Epithelial cell of esophagus (primary cell): ENCODE measurements at regions not wholly inside any gene's neighbourhood (a gene's known extent, or its start where the extent isn't known, plus 50 kb on each side); places are given as distances from the start of the nearest gene placed in this dataset.

Experiments
- DNase-seq: peaks from one replicate; pipeline ENCODE4 v3.0.0; 2010; ENCODE audit warnings: low read depth
- H3K4me3 ChIP-seq: 2 replicates; pipeline ENCODE4 v1.5.1; 2011; ENCODE audit warnings: mild to moderate bottlenecking, low read length, control low read depth
- TF ChIP-seq, protein P1 (sequence below): IDR thresholded peaks from 2 replicates; pipeline ENCODE4 v1.5.1; 2011; ENCODE audit warnings: low read depth, mild to moderate bottlenecking, low read length, control low read depth, inconsistent platforms; ENCODE audit not compliant: insufficient read depth; ENCODE audit errors: missing control alignments

DNA sequence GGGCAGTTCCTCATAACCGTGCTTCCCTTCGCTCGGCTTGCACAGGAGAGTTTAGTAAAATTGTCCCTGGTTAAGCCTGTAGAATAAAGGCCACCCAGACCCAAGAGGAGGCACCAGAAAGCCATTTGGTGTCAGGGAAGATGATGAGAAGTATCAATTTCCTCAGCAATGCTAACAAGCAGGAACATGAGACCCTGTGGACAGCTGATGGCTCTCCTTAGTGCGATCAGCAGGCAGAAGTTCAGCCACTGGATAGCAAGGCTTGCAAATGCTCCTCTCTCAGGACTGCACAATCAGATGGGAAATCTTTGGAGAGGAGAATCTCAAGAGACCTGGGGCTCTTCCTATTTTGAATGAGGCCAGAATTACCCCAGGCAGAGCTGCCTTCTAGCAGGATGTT, 261.1 kb upstream of the DYNLRB2 start:
- TF ChIP-seq, protein P1, sequence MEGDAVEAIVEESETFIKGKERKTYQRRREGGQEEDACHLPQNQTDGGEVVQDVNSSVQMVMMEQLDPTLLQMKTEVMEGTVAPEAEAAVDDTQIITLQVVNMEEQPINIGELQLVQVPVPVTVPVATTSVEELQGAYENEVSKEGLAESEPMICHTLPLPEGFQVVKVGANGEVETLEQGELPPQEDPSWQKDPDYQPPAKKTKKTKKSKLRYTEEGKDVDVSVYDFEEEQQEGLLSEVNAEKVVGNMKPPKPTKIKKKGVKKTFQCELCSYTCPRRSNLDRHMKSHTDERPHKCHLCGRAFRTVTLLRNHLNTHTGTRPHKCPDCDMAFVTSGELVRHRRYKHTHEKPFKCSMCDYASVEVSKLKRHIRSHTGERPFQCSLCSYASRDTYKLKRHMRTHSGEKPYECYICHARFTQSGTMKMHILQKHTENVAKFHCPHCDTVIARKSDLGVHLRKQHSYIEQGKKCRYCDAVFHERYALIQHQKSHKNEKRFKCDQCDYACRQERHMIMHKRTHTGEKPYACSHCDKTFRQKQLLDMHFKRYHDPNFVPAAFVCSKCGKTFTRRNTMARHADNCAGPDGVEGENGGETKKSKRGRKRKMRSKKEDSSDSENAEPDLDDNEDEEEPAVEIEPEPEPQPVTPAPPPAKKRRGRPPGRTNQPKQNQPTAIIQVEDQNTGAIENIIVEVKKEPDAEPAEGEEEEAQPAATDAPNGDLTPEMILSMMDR = no peak
- no peak for DNase-seq
- no peak overlapping the region for H3K4me3 ChIP-seq

DNA sequence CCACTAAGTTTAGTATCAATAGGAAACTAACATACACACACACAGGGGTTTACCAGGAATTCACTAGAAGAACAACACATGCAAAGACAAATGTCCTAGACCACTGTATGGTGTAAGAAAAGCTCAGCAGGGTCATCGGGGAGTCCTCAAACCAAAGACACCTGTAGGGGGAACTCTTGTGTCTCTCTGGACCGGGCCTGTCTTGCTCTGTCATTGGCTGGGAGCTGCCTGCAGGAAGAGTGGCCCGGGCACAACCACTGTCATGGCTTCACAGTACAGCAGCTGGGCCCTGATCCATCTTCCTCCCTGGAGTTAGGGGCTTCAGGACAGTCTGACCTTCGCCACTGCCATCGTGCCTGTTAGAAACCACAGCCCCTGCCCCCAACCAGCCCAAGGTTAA, 263.6 kb upstream of the DYNLRB2 start:
- DNase-seq = no peak
- TF ChIP-seq, protein P1 = no peak

DNA sequence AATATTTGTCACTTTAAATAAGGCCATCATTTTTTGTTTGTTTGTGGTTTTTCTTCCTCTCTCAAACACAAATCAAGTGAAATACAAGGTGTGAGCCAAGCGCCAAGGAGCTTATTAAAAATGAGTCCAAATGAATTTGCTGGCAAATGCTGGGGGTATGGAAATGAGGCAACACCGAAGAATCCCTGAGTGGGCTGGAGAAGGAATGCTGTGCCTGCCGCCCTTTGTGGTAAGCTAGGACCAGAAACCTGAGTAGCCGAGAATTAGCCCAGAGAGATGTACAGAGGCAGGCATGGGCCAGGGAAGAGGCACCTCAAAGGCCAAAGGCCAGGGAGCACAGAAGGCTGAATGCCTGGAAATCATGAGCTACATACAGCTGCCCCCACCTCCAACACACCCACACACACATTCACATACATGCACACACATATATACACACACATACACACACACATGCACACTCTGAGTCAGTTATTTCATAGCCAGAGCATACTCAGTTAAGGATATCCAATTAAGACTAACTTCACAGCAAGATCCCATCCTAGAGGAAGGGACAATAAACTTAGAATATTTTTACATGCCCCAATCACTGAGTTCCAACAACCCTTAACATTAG, 266.1 kb upstream of the DYNLRB2 start:
- TF ChIP-seq, protein P1 = no peak
- H3K4me3 ChIP-seq = no peak overlapping the region
- DNase-seq = peak; percentile 82

More for the DNA sequence above, 263.6 kb upstream of the DYNLRB2 start:
- H3K4me3 ChIP-seq = no peak overlapping the region

DNA sequence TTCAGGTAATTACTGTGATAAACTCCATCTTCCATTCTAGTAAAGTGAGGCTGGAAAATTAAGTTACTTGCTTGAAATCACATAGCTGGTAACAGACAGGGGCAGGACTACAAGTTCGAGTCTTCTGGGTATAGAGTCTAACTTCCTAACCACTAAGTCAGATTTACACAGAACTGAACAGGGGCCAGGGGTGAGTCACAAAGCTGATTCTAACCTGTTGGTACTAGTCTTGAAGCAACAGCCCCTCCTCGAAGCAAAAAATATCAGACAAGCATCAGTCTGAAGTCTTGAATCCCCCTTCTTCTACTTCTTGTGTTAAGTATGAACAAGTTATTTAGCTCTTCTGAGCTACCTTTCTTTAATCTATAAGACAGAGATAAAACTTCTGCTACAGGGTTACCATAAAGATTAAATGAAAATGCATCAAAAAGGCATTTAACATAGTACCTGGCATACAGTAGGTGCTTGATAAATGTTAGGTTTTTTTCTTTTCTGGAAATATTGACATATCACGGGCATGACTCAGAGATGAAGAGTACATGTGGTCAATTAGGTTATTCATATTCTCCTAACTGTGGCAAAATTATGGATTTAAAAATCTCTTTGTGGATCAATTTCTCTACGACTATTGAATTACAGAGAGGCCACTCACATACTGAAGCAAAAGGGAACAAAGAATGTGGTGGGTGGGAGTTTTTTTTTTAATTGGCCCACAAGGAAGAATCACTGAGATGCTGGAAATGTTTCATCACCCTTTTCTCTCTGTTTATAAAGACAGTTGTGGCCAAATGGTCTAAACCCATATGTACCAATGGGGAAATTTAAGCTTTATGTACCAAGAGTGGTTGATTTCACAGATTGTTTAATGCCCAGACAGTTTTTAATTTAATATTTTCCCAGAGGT, 266.9 kb upstream of the DYNLRB2 start:
- H3K4me3 ChIP-seq = no peak overlapping the region
- TF ChIP-seq, protein P1 = no peak
- peak; percentile 90 for DNase-seq

DNA sequence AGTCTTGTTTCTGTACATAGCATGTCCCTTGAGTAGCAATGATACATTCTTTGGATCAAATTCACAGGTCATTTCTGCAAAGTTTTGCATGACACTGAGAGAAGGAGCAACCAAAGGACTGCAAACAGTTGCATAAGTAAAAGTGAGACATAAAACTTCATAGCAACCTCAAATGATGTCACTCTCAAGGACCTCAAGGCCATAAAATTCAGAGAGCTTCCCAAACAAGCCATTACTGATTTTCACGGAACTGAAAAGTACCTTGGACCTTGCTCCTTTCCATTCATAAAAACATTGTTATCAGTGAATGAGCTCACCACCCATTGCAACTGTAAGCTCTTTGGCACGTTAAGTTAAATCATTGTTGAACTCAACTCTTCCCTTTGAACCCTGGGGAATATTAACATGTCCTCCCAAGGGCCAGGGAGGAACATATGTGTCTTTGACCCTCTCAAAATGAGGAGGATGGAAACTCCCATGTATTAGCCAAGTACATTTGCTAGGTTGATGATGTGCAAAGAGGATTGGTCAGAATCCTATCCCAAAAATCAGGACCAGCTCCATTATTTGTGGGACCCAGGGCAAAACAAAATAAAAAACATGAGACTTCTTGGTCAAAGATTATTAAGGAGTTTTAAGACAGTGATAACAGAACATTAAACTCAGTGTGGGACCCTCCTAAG, 275.0 kb upstream of the DYNLRB2 start:
- H3K4me3 ChIP-seq = no peak overlapping the region
- no peak for DNase-seq
- TF ChIP-seq, protein P1 = no peak

DNA sequence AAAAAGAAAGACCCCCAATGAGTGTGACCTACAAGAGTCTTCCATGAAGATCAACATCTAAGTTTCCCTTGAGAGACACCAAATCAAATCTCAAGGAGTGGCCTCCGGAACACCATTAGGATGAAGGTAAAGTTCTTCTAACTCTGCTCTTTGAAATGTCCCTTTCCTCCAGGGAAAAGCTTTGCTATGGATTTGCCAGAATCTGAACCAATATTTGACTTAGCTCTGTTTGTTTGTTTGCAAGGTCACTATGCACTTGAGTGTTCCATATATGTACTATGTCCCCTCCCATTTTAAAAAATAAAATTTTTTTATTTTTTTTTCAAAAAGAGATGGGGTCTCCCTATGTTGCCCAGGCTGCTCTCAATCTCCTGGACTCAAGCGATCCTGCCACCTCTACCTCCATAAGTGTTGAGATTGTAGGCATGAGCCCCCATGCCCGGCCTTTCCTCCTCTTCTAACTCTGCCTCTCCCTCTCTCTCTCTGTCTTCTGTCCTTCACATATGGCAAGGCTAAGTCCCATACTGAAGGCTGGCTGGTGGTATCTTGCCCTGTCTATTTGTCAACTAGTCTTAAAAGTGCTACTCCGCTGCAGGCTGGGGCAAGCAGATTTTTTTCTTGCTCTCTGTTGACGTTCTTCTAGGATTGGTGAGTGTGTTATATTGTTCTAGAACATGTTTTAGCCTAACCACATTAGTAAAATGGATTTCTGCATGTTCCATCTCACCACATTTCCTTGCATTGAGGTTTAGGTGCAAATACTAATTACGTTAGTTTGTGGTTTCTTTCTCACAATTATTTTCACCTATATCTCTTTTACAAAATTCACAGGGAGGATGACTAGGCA, 276.7 kb upstream of the DYNLRB2 start:
- DNase-seq = peak; percentile 34
- TF ChIP-seq, protein P1 = no peak
- no peak overlapping the region for H3K4me3 ChIP-seq
